ENCODE measurements at regions not wholly inside any gene's neighbourhood (a gene's known extent, or its start where the extent isn't known, plus 50 kb on each side); places are given as distances from the start of the nearest gene placed in this dataset.

GRCh38 chr17:31597646-31598398 lies 206.3 kb downstream of the RAB11FIP4 start:
- no peak for DNase-seq (ENCODE audit: low read depth)
- H3K4me3 ChIP-seq (replicated peaks; ENCODE audit: low read depth, low read length) = no peak overlapping the region
- no peak for TF ChIP-seq CTCF (IDR thresholded peaks at IDR 0.05; ENCODE audit: low read length, missing control alignments)

GRCh38 chr17:31596382-31597323 lies 205.2 kb downstream of the RAB11FIP4 start:
- peak; percentile 96 for DNase-seq (ENCODE audit: low read depth)
- H3K4me3 ChIP-seq (replicated peaks; ENCODE audit: low read depth, low read length) = no peak overlapping the region
- no peak for TF ChIP-seq CTCF (IDR thresholded peaks at IDR 0.05; ENCODE audit: low read length, missing control alignments)

- no peak for DNase-seq (ENCODE audit: low read depth)
- no peak for TF ChIP-seq CTCF (IDR thresholded peaks at IDR 0.05; ENCODE audit: low read length, missing control alignments)
- no peak overlapping the region for H3K4me3 ChIP-seq (replicated peaks; ENCODE audit: low read depth, low read length)
Observed at GRCh38 chr17:31595666-31596381, 204.3 kb downstream of the RAB11FIP4 start.

GRCh38 chr17:31595076-31595475 lies 203.6 kb downstream of the RAB11FIP4 start:
- TF ChIP-seq CTCF (IDR thresholded peaks at IDR 0.05; ENCODE audit: low read length, missing control alignments) = no peak
- no peak for DNase-seq (ENCODE audit: low read depth)
- no peak overlapping the region for H3K4me3 ChIP-seq (replicated peaks; ENCODE audit: low read depth, low read length)

GRCh38 chr17:31594416-31594815 lies 202.9 kb downstream of the RAB11FIP4 start:
- no peak for TF ChIP-seq CTCF (IDR thresholded peaks at IDR 0.05; ENCODE audit: low read length, missing control alignments)
- DNase-seq (ENCODE audit: low read depth) = no peak
- H3K4me3 ChIP-seq (replicated peaks; ENCODE audit: low read depth, low read length) = no peak overlapping the region

GRCh38 chr17:31593806-31594205 lies 202.3 kb downstream of the RAB11FIP4 start:
- no peak overlapping the region for H3K4me3 ChIP-seq (replicated peaks; ENCODE audit: low read depth, low read length)
- DNase-seq (ENCODE audit: low read depth) = no peak
- TF ChIP-seq CTCF (IDR thresholded peaks at IDR 0.05; ENCODE audit: low read length, missing control alignments) = no peak

Measured in fibroblast of pulmonary artery (primary cell).